AG09309 (cell line): ENCODE measurements at regions not wholly inside any gene's neighbourhood (a gene's known extent, or its start where the extent isn't known, plus 50 kb on each side); places are given as distances from the start of the nearest gene placed in this dataset.

Experiments
- DNase-seq: peaks from one replicate; pipeline ENCODE4 v3.0.0-alpha.2; 2010; ENCODE audit warnings: low read depth
- H3K4me3 ChIP-seq: 2 replicates; pipeline ENCODE4 v1.5.1; 2011; ENCODE audit warnings: mild to moderate bottlenecking, low read depth, low read length, moderate library complexity; ENCODE audit not compliant: control insufficient read depth
- TF ChIP-seq, protein P1 (sequence below): IDR thresholded peaks from 2 replicates; pipeline ENCODE4 v1.5.1; 2011; ENCODE audit warnings: mild to moderate bottlenecking, low read depth, low read length, inconsistent platforms; ENCODE audit not compliant: insufficient read depth, control insufficient read depth; ENCODE audit errors: missing control alignments

GRCh38 chr14:76551906-76552305, 176.0 kb downstream of the ESRRB start:
- TF ChIP-seq, protein P1, sequence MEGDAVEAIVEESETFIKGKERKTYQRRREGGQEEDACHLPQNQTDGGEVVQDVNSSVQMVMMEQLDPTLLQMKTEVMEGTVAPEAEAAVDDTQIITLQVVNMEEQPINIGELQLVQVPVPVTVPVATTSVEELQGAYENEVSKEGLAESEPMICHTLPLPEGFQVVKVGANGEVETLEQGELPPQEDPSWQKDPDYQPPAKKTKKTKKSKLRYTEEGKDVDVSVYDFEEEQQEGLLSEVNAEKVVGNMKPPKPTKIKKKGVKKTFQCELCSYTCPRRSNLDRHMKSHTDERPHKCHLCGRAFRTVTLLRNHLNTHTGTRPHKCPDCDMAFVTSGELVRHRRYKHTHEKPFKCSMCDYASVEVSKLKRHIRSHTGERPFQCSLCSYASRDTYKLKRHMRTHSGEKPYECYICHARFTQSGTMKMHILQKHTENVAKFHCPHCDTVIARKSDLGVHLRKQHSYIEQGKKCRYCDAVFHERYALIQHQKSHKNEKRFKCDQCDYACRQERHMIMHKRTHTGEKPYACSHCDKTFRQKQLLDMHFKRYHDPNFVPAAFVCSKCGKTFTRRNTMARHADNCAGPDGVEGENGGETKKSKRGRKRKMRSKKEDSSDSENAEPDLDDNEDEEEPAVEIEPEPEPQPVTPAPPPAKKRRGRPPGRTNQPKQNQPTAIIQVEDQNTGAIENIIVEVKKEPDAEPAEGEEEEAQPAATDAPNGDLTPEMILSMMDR: no peak
- no peak for DNase-seq
- no peak overlapping the region for H3K4me3 ChIP-seq

- TF ChIP-seq, protein P1: no peak
- no peak for DNase-seq
Observed at GRCh38 chr14:76564471-76565422, 188.8 kb downstream of the ESRRB start.

GRCh38 chr14:76566439-76566838, 190.5 kb downstream of the ESRRB start:
- TF ChIP-seq, protein P1: no peak
- H3K4me3 ChIP-seq: no peak overlapping the region
- DNase-seq: no peak

More at GRCh38 chr14:76564471-76565422, 188.8 kb downstream of the ESRRB start:
- no peak overlapping the region for H3K4me3 ChIP-seq

DNA sequence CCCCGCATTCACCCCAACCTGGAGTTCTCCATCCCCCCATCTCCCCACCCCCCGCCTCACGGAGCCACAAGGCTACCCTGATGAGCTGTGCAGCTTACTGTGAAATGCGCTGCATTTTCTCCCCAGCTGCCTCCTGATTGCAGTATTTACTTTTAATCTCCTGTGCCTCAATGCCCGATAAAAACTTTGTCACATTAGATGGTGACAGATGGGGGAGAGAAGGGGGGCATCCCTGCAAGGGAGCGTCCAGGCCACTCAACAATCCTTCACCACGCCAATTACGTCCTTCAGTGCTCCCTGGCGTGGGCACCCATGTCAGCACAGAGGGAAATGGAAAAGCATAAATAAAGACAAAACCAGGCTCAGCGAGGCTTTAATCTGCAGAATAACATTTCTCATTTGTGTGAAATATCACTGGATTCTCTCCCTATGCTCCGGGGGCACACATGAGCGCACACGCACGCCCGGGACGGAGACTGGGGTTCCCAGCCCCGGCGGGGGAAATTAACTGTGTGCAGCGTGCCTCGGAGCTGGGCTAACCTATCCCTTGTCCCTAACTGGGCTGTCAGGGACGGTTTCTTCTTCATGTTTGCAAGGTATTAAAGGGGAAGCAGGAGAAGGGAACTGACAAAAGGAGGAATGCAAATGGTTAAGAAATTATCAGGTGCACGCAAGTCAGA, 186.7 kb upstream of the VASH1 start:
- TF ChIP-seq, protein P1: no peak
- no peak for DNase-seq
- H3K4me3 ChIP-seq: no peak overlapping the region

GRCh38 chr14:76575108-76575507, 186.2 kb upstream of the VASH1 start:
- no peak overlapping the region for H3K4me3 ChIP-seq
- TF ChIP-seq, protein P1: no peak
- no peak for DNase-seq

DNA sequence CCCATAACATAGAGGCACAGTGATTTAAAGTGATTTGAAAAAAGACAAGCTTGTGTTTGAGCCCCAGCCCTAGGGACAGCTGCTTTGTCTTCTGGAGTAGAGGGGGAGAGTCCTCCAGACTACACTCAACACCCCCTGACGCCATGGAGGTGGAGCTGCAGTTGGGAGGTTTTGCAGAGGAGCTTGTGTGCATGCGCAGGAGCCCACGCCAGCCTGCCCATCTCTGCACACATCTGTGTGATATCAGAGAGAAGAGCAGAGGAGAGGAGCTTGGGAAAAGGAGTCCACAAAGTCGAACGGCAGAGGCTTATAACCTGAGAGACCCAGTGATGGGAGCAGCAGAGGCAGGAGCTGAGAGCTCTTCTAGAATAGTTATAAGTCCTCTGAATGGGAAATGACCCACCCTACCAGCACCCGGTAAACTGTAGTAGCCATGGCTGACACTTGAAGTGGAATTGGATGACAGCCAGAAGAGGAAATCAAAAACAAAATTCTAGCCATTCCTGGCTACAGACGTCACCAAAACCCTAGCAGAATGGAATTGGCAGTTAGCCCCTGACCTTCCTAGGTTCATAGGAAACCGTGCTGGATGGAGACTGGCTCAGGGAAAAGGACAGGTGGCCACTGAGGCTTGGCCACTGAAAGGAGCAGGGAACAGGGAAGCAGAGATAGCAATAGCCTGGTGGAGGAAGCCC, 185.1 kb upstream of the VASH1 start:
- TF ChIP-seq, protein P1: no peak
- H3K4me3 ChIP-seq: no peak overlapping the region
- DNase-seq: no peak
